HCT116 (cell line): ENCODE measurements at regions not wholly inside any gene's neighbourhood (a gene's known extent, or its start where the extent isn't known, plus 50 kb on each side); places are given as distances from the start of the nearest gene placed in this dataset.

Experiments
- CTCF ChIP-seq, 3 experiments: fragments of 200-600 bp in 1 of 3; sonication (generic) in 1 of 3; IDR thresholded peaks in 2 of 3; conservative IDR thresholded peaks in 1 of 3; 2 replicates each; pipeline ENCODE4 v1.5.1; 2012 to 2017; ENCODE audit warnings: low read depth in 2 of 3, low read length in 2 of 3, antibody characterized with exemption in 1 of 3, borderline replicate concordance in 1 of 3, control low read depth in 1 of 3, mild to moderate bottlenecking in 1 of 3, mixed read lengths in 1 of 3, mixed run types in 1 of 3, moderate library complexity in 1 of 3; ENCODE audit not compliant: insufficient read depth in 1 of 3
- EGR1 ChIP-seq: IDR thresholded peaks from 2 replicates; pipeline ENCODE4 v1.6.1; 2012; ENCODE audit warnings: low read depth
- ELF1 ChIP-seq: IDR thresholded peaks from 2 replicates; pipeline ENCODE4 v1.6.1; 2012; ENCODE audit warnings: low read depth, borderline replicate concordance
- EZH2 ChIP-seq: fragments of 200-600 bp; sonication (generic); IDR thresholded peaks from 2 replicates; pipeline ENCODE4 v1.6.1; 2017; ENCODE audit warnings: antibody characterized with exemption, mixed run types
- MAX ChIP-seq: IDR thresholded peaks from 2 replicates; pipeline ENCODE4 v1.6.1; 2012
- POLR2A ChIP-seq: IDR thresholded peaks from 2 replicates; pipeline ENCODE4 v1.7.0; 2011; ENCODE audit warnings: borderline replicate concordance; ENCODE audit not compliant: insufficient read depth, insufficient read length; ENCODE audit errors: extremely low read depth
- POLR2AphosphoS5 ChIP-seq: IDR thresholded peaks from 2 replicates; pipeline ENCODE4 v1.6.1; 2011; ENCODE audit warnings: mild to moderate bottlenecking, low read depth, low read length, moderate library complexity
- REST ChIP-seq: IDR thresholded peaks from 2 replicates; pipeline ENCODE4 v1.6.1; 2012; ENCODE audit warnings: low read depth
- SIN3A ChIP-seq: IDR thresholded peaks from 2 replicates; pipeline ENCODE4 v1.6.1; 2012; ENCODE audit warnings: low read depth
- YY1 ChIP-seq: IDR thresholded peaks from 2 replicates; pipeline ENCODE4 v1.6.1; 2011; ENCODE audit warnings: low read length, low read depth, moderate library complexity, mild to moderate bottlenecking; ENCODE audit not compliant: insufficient replicate concordance; ENCODE audit errors: extremely low read depth
- ZNF274 ChIP-seq: fragments of 200-500 bp; sonication (Bioruptor generic); IDR thresholded peaks from 2 replicates; pipeline ENCODE4 v1.6.1; 2014; ENCODE audit warnings: mild to moderate bottlenecking, low read depth, low read length, inconsistent platforms

- no peak for TF ChIP-seq ZNF274
- no peak for TF ChIP-seq POLR2A
- TF ChIP-seq EGR1 = no peak
- no peak for TF ChIP-seq CTCF (IDR thresholded peaks at IDR 0.05 in 2 of 3, conservative IDR thresholded peaks at IDR 0.05 in 1 of 3; ENCODE audit: borderline replicate concordance in 1 of 3, insufficient read depth in 1 of 3, low read depth in 2 of 3, low read length in 2 of 3)
- TF ChIP-seq YY1 = no peak
- no peak for TF ChIP-seq EZH2
- no peak for TF ChIP-seq REST
- TF ChIP-seq ELF1 = no peak
- no peak for TF ChIP-seq MAX
- TF ChIP-seq SIN3A = no peak
- TF ChIP-seq POLR2AphosphoS5 = no peak
Measured at GRCh38 chr3:13234666-13235065, 161.4 kb upstream of the IQSEC1 start.
